Hepatocyte (in vitro differentiated cells): ENCODE measurements at regions not wholly inside any gene's neighbourhood (a gene's known extent, or its start where the extent isn't known, plus 50 kb on each side); places are given as distances from the start of the nearest gene placed in this dataset.

Experiments used
- DNase-seq: peaks from one replicate; pipeline ENCODE4 v3.0.0-alpha.2; 2016; ENCODE audit warnings: low spot score
- H2AFZ ChIP-seq: fragments of 200-600 bp; sonication (generic); 2 replicates; pipeline ENCODE4 v1.6.0; 2016; ENCODE audit warnings: antibody characterized with exemption, mild to moderate bottlenecking
- H3K27ac ChIP-seq: fragments of 200-600 bp; sonication (generic); 2 replicates; pipeline ENCODE4 v1.5.1; 2016; ENCODE audit warnings: mild to moderate bottlenecking
- H3K27me3 ChIP-seq: fragments of 200-600 bp; sonication (generic); 2 replicates; pipeline ENCODE4 v1.6.1; 2016
- H3K36me3 ChIP-seq: fragments of 200-600 bp; sonication (generic); replicated peaks from 2 replicates; pipeline ENCODE4 v1.5.1; 2016; ENCODE audit warnings: low read depth; ENCODE audit not compliant: insufficient read depth
- H3K4me1 ChIP-seq: fragments of 200-600 bp; sonication (generic); 2 replicates; pipeline ENCODE4 v1.5.1; 2016; ENCODE audit warnings: mild to moderate bottlenecking, moderate library complexity; ENCODE audit not compliant: insufficient read depth
- H3K4me2 ChIP-seq: fragments of 200-600 bp; sonication (generic); 2 replicates; pipeline ENCODE4 v1.6.0; 2016
- H3K4me3 ChIP-seq: fragments of 200-600 bp; sonication (generic); 2 replicates; pipeline ENCODE4 v1.5.1; 2016; ENCODE audit warnings: mild to moderate bottlenecking
- H3K79me2 ChIP-seq: fragments of 200-600 bp; sonication (generic); 2 replicates; pipeline ENCODE4 v1.6.0; 2017; ENCODE audit warnings: mild to moderate bottlenecking
- H3K9me2 ChIP-seq: fragments of 200-600 bp; sonication (generic); replicated peaks from 2 replicates; pipeline ENCODE4 v1.6.0; 2017; ENCODE audit warnings: mild to moderate bottlenecking; ENCODE audit not compliant: insufficient read depth
- H3K9me3 ChIP-seq: fragments of 200-600 bp; sonication (generic); 2 replicates; pipeline ENCODE4 v1.5.1; 2016; ENCODE audit warnings: low read depth, mild to moderate bottlenecking
- H4K20me1 ChIP-seq: fragments of 200-600 bp; sonication (generic); 2 replicates; pipeline ENCODE4 v1.6.0; 2016; ENCODE audit warnings: mild to moderate bottlenecking; ENCODE audit not compliant: insufficient read depth, poor library complexity, severe bottlenecking
- CTCF ChIP-seq: fragments of 200-600 bp; sonication (generic); IDR thresholded peaks from 2 replicates; pipeline ENCODE4 v1.5.1; 2016; ENCODE audit warnings: antibody characterized with exemption, mild to moderate bottlenecking; ENCODE audit not compliant: poor library complexity
- EZH2 ChIP-seq: fragments of 200-600 bp; sonication (generic); IDR thresholded peaks from 2 replicates; pipeline ENCODE4 v1.6.1; 2016; ENCODE audit warnings: antibody characterized with exemption, mild to moderate bottlenecking, borderline replicate concordance
- EZH2phosphoT487 ChIP-seq: fragments of 200-600 bp; sonication (generic); IDR thresholded peaks from one replicate; pipeline ENCODE4 v1.6.1; 2018; ENCODE audit warnings: antibody characterized with exemption, mild to moderate bottlenecking, low read depth, moderate library complexity; ENCODE audit not compliant: unreplicated experiment, severe bottlenecking
- WGBS: methylation state at CpG from one replicate; pipeline ENCODE4 v1.1.6; 2016; ENCODE audit warnings: low lambda C conversion rate; ENCODE audit errors: missing lambda C conversion rate; 5-methylcytosine and 5-hydroxymethylcytosine counted together

GRCh38 chr10:24118246-24118645, 90.7 kb upstream of the KIAA1217 start:
- TF ChIP-seq EZH2 = no peak
- no peak for TF ChIP-seq EZH2phosphoT487
- no peak for TF ChIP-seq CTCF
- Histone ChIP-seq H3K4me1 (no peaks in the 10 kb centered on the region), H3K4me2 (peak overlapping the region; percentile 48), H3K9me2 (no peaks in the 10 kb centered on the region), H3K79me2 (no peaks in the 10 kb centered on the region), H4K20me1 (no peaks in the 10 kb centered on the region), H3K4me3 (no peak overlapping the region), H3K9me3 (no peaks in the 10 kb centered on the region), H3K36me3 (no peaks in the 10 kb centered on the region), H3K27me3 (no peaks in the 10 kb centered on the region), H2AFZ (no peak overlapping the region), H3K27ac (no peak overlapping the region)
- WGBS = 37% methylated on average over 12 of the region's 12 CpGs
- DNase-seq = no peak

- no peaks in the 10 kb centered on the region for H3K9me3 ChIP-seq
- no peak overlapping the region for H3K27ac ChIP-seq
- 85% methylated on average over 5 of the region's 5 CpGs for WGBS
- TF ChIP-seq CTCF (no peak), EZH2phosphoT487 (no peak), EZH2 (no peak)
- no peaks in the 10 kb centered on the region for H3K9me2 ChIP-seq
- H3K79me2 ChIP-seq = no peaks in the 10 kb centered on the region
- H3K36me3 ChIP-seq = no peaks in the 10 kb centered on the region
- no peaks in the 10 kb centered on the region for H3K27me3 ChIP-seq
- no peak overlapping the region for H2AFZ ChIP-seq
- no peaks in the 10 kb centered on the region for H4K20me1 ChIP-seq
- no peaks in the 10 kb centered on the region for H3K4me1 ChIP-seq
- DNase-seq = no peak
- no peak overlapping the region for H3K4me3 ChIP-seq
- no peak overlapping the region for H3K4me2 ChIP-seq
Measured at GRCh38 chr10:24119896-24120295, 89.0 kb upstream of the KIAA1217 start.

GRCh38 chr10:24120646-24121045, 88.3 kb upstream of the KIAA1217 start:
- H3K4me2 ChIP-seq = no peak overlapping the region
- H3K9me3 ChIP-seq = no peaks in the 10 kb centered on the region
- no peak overlapping the region for H3K27ac ChIP-seq
- H3K9me2 ChIP-seq = no peaks in the 10 kb centered on the region
- TF ChIP-seq EZH2phosphoT487 = no peak
- no peak for TF ChIP-seq EZH2
- TF ChIP-seq CTCF = no peak
- H3K36me3 ChIP-seq = no peaks in the 10 kb centered on the region
- H3K27me3 ChIP-seq = no peaks in the 10 kb centered on the region
- no peaks in the 10 kb centered on the region for H3K79me2 ChIP-seq
- 100% methylated on average over 1 of the region's 1 CpG for WGBS
- no peaks in the 10 kb centered on the region for H4K20me1 ChIP-seq
- DNase-seq = no peak
- no peak overlapping the region for H2AFZ ChIP-seq
- no peak overlapping the region for H3K4me3 ChIP-seq
- H3K4me1 ChIP-seq = no peaks in the 10 kb centered on the region

DNA sequence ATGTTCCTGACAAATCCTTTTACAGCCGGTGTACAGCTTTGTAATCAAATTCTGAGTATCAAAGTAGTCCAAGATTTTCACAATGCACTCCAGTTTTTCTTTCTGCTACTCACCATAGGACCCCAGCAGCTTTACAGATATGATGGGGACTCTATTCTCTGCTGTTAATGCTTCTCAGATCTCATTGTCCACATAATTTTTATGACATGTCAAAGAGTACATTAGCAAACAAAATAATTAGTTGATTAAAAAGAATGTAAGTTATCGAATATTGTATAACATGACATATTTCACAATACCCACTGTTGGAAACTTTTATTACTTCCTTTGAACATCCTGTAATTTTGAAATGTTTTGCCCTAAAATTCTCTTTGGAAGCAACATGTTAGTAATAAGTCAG, 81.4 kb upstream of the KIAA1217 start:
- Histone ChIP-seq H3K4me1 (no peaks in the 10 kb centered on the region), H3K36me3 (no peaks in the 10 kb centered on the region), H3K9me3 (no peaks in the 10 kb centered on the region), H4K20me1 (no peaks in the 10 kb centered on the region), H3K79me2 (no peaks in the 10 kb centered on the region), H3K4me2 (no peak overlapping the region), H2AFZ (no peak overlapping the region), H3K27me3 (no peaks in the 10 kb centered on the region), H3K27ac (no peak overlapping the region), H3K9me2 (no peaks in the 10 kb centered on the region), H3K4me3 (no peak overlapping the region)
- TF ChIP-seq EZH2phosphoT487 (no peak), CTCF (no peak)
- WGBS = 51% methylated on average over 2 of the region's 2 CpGs
- DNase-seq = no peak
